Hippocampal formation (tissue), 2 donors: ENCODE measurements at regions not wholly inside any gene's neighbourhood (a gene's known extent, or its start where the extent isn't known, plus 50 kb on each side); places are given as distances from the start of the nearest gene placed in this dataset.
"Not testable (repeated sequence)": the region's sequence is repeated elsewhere in the genome, so short reads cannot be mapped to it uniquely, and the experiment has no call there.

Source experiments
- DNase-seq, 2 donors: peaks; one replicate each; lab custom pipeline; 2025; lab: John Stamatoyannopoulos, UW

- no peak for DNase-seq
These were observed 506.9 kb upstream of the ZNF804A start for GRCh38 chr2:184091456-184091855.

GRCh38 chr2:184113696-184114403, 484.5 kb upstream of the ZNF804A start:
- no peak for DNase-seq

GRCh38 chr2:184114439-184114838, 483.9 kb upstream of the ZNF804A start:
- no peak for DNase-seq

DNA sequence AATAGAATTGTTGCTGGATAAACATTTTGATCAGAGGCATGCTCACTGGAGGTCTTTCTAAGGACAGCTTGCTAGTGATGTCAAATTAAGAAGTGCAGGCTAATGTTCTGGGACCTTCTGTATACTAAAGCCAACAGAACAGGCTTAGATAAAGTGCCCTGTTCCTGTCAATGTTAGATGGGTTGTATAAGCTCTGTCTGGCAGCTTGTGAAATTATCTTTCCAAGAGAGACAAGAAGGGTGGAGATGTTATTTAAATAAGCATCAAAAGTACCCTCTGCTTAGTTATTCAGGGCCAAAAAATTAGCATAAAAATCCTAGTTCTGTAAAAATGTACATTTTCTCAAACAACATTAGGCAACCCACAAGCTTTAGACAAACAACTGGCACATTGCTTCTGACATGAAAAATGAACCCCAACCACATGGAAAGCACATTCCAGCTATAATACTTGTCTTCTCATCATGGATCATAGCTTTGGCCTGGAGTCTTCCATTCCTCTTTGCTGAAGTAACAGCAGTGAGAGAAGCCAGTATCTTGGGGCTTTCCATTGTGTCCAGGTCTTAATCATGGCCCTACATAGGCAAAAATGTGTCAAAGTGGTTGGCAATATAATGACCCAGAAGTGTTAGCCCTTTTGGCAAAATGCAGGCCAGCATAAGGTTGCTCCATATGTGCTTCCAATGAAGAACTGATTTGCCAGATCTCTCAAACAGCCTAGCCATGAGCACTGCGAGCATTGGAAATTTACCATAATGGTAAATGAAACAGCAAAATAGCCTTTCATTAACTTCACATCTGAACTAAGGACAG, 478.1 kb upstream of the ZNF804A start:
- no peak for DNase-seq

DNA sequence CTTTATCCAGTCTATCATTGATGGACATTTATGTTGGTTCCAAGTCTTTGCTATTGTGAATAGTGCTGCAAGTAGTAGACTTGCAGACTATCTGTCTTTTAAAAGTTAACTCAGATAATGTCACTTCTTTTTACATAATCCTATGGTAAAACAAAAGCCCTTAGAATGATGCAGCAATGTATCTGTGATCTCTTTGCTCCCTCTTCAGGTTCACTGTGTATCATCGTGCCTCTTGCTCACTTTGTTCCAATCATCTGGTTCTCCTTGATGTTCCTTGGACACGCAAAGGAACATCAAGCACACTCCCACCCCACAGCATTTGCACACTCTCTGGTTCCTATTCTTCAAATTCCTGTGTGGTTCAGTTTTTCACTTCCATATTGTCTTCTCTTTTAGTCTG, 472.5 kb upstream of the ZNF804A start:
- no peak for DNase-seq

- no peak for DNase-seq
These were observed 469.3 kb upstream of the ZNF804A start for GRCh38 chr2:184129073-184129472.

DNA sequence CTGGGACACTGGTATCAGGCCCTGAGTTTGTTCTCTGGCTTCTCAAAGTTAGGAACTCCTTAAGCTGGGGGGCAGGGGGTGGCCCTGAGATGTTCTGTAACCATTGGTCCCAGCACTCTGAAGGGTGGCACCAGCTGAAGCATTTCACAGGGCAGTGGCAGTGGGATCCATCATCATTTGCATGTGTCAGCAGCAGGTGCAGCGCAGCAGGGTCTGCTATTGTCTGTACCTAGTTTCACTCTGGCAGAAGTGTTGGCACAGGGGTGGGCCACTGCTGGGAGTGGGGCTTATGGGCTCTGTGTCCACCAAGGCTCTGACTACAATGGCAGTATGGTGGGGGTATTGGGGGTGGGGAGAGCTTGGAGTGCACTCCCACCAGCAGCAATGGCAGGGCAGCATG, 460.4 kb upstream of the ZNF804A start:
- no peak for DNase-seq

DNA sequence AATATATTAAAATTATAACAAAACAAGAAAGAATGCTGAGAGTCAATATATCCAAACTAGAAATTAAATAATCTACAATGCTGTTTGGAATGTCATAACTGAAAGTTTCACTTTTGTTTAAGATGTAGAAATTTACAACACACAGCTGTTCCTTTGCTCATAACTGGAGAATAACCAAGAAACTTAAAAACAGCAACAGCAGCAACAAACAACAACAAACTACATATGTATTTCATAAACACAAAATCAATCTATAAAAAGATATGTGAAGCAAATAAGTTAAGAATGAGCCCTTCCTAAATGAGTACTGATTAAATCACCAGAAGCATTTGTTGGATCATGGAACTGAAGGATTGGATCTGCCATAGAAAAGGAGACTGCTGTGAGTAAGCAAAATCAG, 456.5 kb upstream of the ZNF804A start:
- no peak for DNase-seq

DNA sequence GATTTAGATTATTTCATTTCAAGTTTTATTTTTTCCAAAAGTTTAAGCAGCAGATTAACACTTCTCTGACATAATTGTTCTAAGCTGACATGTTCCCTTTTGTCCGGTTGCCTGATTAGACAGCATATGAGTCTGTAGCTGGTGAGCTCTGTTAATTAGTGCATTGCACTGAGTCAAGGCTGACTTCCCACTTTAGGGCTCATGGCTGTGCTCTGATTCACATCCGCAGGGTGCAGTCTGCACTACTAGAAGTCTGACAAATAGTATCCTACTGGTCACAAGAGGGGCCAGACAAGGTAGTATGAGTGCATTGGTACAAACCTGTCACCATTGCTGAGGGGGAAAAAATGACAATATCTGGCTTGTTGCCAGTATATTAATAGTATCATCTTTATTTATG, 443.9 kb upstream of the ZNF804A start:
- no peak for DNase-seq

DNA sequence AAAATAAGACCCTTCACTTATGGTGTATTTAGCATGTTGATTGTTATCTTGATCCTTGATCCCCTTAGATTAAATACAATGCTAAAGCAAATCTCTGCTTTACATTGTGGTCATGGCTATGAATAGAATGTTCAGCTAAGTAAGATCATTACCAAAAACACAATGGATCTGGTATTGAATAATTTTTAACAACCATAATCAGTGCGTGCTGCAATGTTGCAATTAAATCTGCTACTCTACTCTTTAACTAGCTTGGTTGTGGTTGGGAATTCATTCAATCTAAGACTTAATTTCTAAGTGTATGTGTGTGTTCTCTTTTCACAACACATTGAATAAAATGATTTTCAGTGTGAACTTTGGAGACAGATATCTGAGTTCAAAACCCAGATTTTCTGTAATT, 442.5 kb upstream of the ZNF804A start:
- DNase-seq: no peak

DNA sequence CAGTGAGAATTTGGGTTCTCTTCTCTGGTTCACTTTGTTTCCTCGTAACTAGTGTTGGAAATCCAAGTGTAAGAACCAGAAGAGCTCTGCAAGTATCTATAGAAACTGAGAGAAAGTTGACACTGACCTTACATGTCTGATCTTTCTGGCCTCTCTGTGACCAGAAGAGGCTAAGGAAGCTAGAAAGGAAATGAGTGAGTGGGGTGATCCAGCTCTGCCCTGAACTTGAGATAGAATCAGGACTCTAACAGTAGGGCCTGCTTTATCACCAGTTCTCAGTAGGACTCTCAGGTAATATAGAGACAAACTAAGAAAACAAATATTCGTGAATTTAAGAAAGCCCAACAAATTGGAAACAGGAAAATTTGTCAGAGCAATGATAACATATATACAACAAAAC, 441.2 kb upstream of the ZNF804A start:
- DNase-seq: no peak

GRCh38 chr2:184162426-184162825, 435.9 kb upstream of the ZNF804A start:
- no peak for DNase-seq

- DNase-seq: not testable (repeated sequence)
These were observed 429.5 kb upstream of the ZNF804A start for GRCh38 chr2:184168823-184169222.

- DNase-seq: no peak
These were observed 429.0 kb upstream of the ZNF804A start for GRCh38 chr2:184169366-184169765.

- no peak for DNase-seq
These were observed 423.7 kb upstream of the ZNF804A start for GRCh38 chr2:184174493-184175104.

DNA sequence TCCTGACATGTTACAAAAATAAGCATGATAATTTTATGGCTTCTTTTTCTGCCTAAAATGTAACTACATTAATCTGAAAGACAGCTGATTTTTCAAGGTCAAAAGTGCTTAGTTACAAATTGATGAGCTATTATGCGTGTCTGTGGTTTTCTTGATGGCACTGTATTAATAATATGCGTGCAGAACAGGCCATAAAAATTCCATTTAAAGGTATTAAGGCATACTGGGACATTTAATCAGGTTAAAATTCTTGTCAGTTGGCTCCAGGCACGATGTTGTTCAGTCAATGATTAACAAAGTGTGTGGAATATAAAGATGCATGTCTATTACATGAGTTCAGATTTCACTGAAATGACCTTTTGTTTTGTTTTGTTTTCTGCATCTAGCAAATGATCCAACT, 420.1 kb upstream of the ZNF804A start:
- DNase-seq: no peak

- no peak for DNase-seq
These were observed 411.9 kb upstream of the ZNF804A start for GRCh38 chr2:184186436-184186835.

GRCh38 chr2:184187421-184187971, 410.8 kb upstream of the ZNF804A start:
- no peak for DNase-seq

DNA sequence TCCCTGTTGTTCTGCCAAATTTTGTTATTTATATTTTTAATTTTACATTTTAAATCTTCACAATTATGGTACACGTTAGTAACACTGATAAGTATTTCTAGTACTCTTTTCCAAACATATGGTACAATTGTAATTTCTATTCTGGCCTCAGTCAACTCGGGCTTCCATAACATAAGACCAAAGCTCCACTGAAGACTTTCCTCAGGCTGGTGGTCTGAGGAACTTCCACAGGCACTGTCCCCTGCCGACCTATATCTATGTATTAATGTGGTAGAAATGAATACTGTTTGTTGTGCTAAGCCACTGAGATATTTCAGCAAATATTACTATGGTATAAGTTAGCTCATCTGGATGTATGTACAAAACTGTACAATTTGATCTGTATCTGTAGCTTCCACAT, 407.6 kb upstream of the ZNF804A start:
- DNase-seq: no peak

- DNase-seq: no peak
These were observed 405.7 kb upstream of the ZNF804A start for GRCh38 chr2:184192649-184193048.

- DNase-seq: no peak
These were observed 400.9 kb upstream of the ZNF804A start for GRCh38 chr2:184197413-184197812.

DNA sequence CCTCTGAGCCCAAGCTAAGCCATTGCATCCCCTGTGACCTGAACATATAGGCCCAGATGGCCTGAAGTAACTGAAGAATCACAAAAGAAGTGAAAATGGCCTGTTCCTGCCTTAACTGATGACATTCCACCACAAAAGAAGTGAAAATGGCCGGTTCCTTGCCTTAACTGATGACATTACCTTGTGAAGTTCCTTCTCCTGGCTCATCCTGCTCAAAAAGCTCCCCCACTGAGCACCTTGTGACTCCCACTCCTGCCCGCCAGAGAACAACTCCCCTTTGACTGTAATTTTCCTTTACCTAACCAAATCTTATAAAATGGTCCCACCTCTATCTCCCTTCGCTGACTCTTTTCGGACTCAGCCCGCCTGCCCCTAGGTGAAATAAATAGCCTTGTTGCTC, 399.5 kb upstream of the ZNF804A start:
- DNase-seq: not testable (repeated sequence)

- DNase-seq: no peak
These were observed 399.1 kb upstream of the ZNF804A start for GRCh38 chr2:184199274-184199673.
